K562 (cell line): ENCODE measurements at regions not wholly inside any gene's neighbourhood (a gene's known extent, or its start where the extent isn't known, plus 50 kb on each side); places are given as distances from the start of the nearest gene placed in this dataset.
"Not testable (repeated sequence)": the region's sequence is repeated elsewhere in the genome, so short reads cannot be mapped to it uniquely, and the experiment has no call there.

Experiments
- ATAC-seq: fragments of 200-7000 bp; cut with Tn5 transposase; 3 replicates; pipeline ENCODE4 v1.9.1; 2020; ENCODE audit warnings: moderate library complexity
- BruUV-seq: library from RNA; stranded (reverse); fragments of 400-500 nt; replicated peaks from 2 replicates; lab custom pipeline; 2021; lab: Mats Ljungman, UMichigan
- CTCF ChIA-PET: fragments of 300-600 bp; formaldehyde crosslinking; extraction: SDS; loops from one replicate; lab custom pipeline; 2021; ENCODE audit warnings: low intra/inter-chr PET ratio; lab: Yijun Ruan, JAX
- POLR2A ChIA-PET: fragments of 300-600, 350-650 bp; sonication (Branson Sonifier 250); formaldehyde crosslinking; extraction: SDS; loops from one replicate; lab custom pipeline; 2021; ENCODE audit warnings: antibody characterized with exemption, inconsistent platforms; lab: Yijun Ruan, JAX
- DNase-seq, 4 experiments: peaks; one replicate each; pipeline versions ENCODE4 v3.0.0 to v3.0.0-alpha.2; 2011 to 2018; ENCODE audit warnings: low spot score in 3 of 4, mixed read lengths in 3 of 4; ENCODE audit errors: extremely low read depth in 1 of 4
- FAIRE-seq: peaks from 2 replicates; lab custom pipeline; 2011; peaks lifted over from hg19 to GRCh38; lab: Jason Lieb, UNC
- H2AFZ ChIP-seq: 2 replicates; pipeline ENCODE4 v1.6.0; 2011; ENCODE audit warnings: low read depth, low read length, control low read depth, inconsistent platforms
- H3K27ac ChIP-seq: fragments of 200-600 bp; 3 replicates; pipeline ENCODE4 v1.8.0; 2011; ENCODE audit warnings: low read depth, mild to moderate bottlenecking, control low read depth, inconsistent platforms, low read length, moderate library complexity, mixed read lengths; ENCODE audit errors: extremely low read depth
- H3K27me3 ChIP-seq, 2 experiments: fragments of 300-600 bp in 1 of 2; 2 replicates in 1 of 2; 3 replicates in 1 of 2; pipeline versions ENCODE4 v1.6.0 to v1.8.0; 2011; ENCODE audit warnings: inconsistent platforms in 2 of 2, low read length in 2 of 2, mild to moderate bottlenecking in 1 of 2, mixed read lengths in 1 of 2, moderate library complexity in 1 of 2; ENCODE audit not compliant: control insufficient read depth in 2 of 2, insufficient read depth in 2 of 2
- H3K36me3 ChIP-seq: fragments of 300-600 bp; 3 replicates; pipeline ENCODE4 v1.8.0; 2011; ENCODE audit warnings: mild to moderate bottlenecking, low read length, inconsistent platforms; ENCODE audit not compliant: control insufficient read depth, insufficient read depth
- H3K4me1 ChIP-seq, 2 experiments: fragments of 200-600 bp in 1 of 2; replicated peaks in 1 of 2; 2 replicates in 1 of 2; 3 replicates in 1 of 2; pipeline versions ENCODE4 v1.5.1 to v1.8.0; 2011; ENCODE audit warnings: inconsistent platforms in 2 of 2, low read length in 2 of 2, mild to moderate bottlenecking in 1 of 2, mixed read lengths in 1 of 2, moderate library complexity in 1 of 2; ENCODE audit not compliant: control insufficient read depth in 2 of 2, insufficient read depth in 2 of 2
- H3K4me2 ChIP-seq: 2 replicates; pipeline ENCODE4 v1.6.1; 2011; ENCODE audit warnings: low read length, control low read depth, inconsistent platforms, mixed read lengths; ENCODE audit not compliant: insufficient read depth
- H3K4me3 ChIP-seq: fragments of 200-600 bp; sonication (generic), shearing (Covaris generic); 2 replicates; pipeline ENCODE4 v1.5.1; 2016; ENCODE audit warnings: control low read depth, inconsistent platforms
- H3K79me2 ChIP-seq: fragments of 200-600 bp; 3 replicates; pipeline ENCODE4 v1.8.0; 2011; ENCODE audit warnings: low read length, inconsistent platforms; ENCODE audit not compliant: control insufficient read depth, insufficient read depth
- H3K9ac ChIP-seq, 2 experiments: 2 replicates each; pipeline versions ENCODE4 v1.6.0 to v1.6.1; 2011; ENCODE audit warnings: low read depth in 2 of 2, low read length in 2 of 2, control low read depth in 1 of 2, inconsistent platforms in 1 of 2, mild to moderate bottlenecking in 1 of 2, mixed read lengths in 1 of 2; ENCODE audit not compliant: insufficient read depth in 1 of 2
- H3K9me1 ChIP-seq: one replicate; pipeline ENCODE4 v1.6.0; 2011; ENCODE audit warnings: inconsistent platforms, mild to moderate bottlenecking, low read length, moderate library complexity; ENCODE audit not compliant: control insufficient read depth, insufficient read depth
- H3K9me3 ChIP-seq: replicated peaks from 2 replicates; pipeline ENCODE4 v1.5.1; 2011; ENCODE audit warnings: low read depth, low read length, inconsistent platforms; ENCODE audit not compliant: control insufficient read depth, insufficient read depth
- H4K20me1 ChIP-seq: replicated peaks from 2 replicates; pipeline ENCODE4 v1.6.1; 2011; ENCODE audit warnings: low read length, inconsistent platforms, mixed read lengths; ENCODE audit not compliant: control insufficient read depth, insufficient read depth
- ADNP ChIP-seq: fragments of 200-800 bp; sonication (Bioruptor generic); IDR thresholded peaks from 2 replicates; pipeline ENCODE4 v1.6.1; 2016; ENCODE audit warnings: missing genetic modification characterization, missing compliant biosample characterization
- CCNT2 ChIP-seq: IDR thresholded peaks from 2 replicates; pipeline ENCODE4 v1.6.1; 2011; ENCODE audit warnings: borderline replicate concordance, low read depth, mild to moderate bottlenecking, moderate library complexity, mixed read lengths, low read length; ENCODE audit not compliant: insufficient read length; ENCODE audit errors: extremely low read depth
- GTF2F1 ChIP-seq: IDR thresholded peaks from 2 replicates; pipeline ENCODE4 v1.6.1; 2011; ENCODE audit warnings: low read depth, low read length, improper control_type of control experiment
- HDAC1 ChIP-seq, 2 experiments: fragments of 450-650 bp; IDR thresholded peaks; 2 replicates each; pipeline ENCODE4 v1.6.1; 2016 to 2017; ENCODE audit warnings: inconsistent platforms in 1 of 2, mild to moderate bottlenecking in 1 of 2, moderate library complexity in 1 of 2
- MXI1 ChIP-seq: IDR thresholded peaks from 2 replicates; pipeline ENCODE4 v1.6.1; 2011; ENCODE audit warnings: low read depth, mild to moderate bottlenecking, improper control_type of control experiment, low read length
- POLR3A ChIP-seq: IDR thresholded peaks from 2 replicates; pipeline ENCODE4 v1.6.1; 2011; ENCODE audit warnings: borderline replicate concordance, mild to moderate bottlenecking, moderate library complexity; ENCODE audit not compliant: insufficient read length, insufficient read depth; ENCODE audit errors: extremely low read depth
- WGBS: fragments of 100-300 bp; shearing (Covaris generic); methylation state at CpG from one replicate; pipeline ENCODE4 v1.1.6; 2016; ENCODE audit warnings: low coverage, mixed read lengths; ENCODE audit not compliant: insufficient coverage; ENCODE audit errors: missing lambda C conversion rate; 5-methylcytosine and 5-hydroxymethylcytosine counted together
- in situ Hi-C: fragments of 300-500 bp; cut with MboI; formaldehyde crosslinking; loops from 4 replicates; pipeline ENCODE4 v1.15.0; 2018; ENCODE audit warnings: inconsistent platforms, mixed read lengths
- intact Hi-C: fragments of 100-400 bp; cut with micrococcal nuclease; formaldehyde crosslinking; loops from 2 replicates; pipeline ENCODE4 v1.14.2; 2022
- TF ChIP-seq, protein P1 (sequence below): fragments of 450-650 bp; IDR thresholded peaks from 2 replicates; pipeline ENCODE4 v1.6.1; 2016; ENCODE audit warnings: mild to moderate bottlenecking, moderate library complexity

- TF ChIP-seq, protein P1, sequence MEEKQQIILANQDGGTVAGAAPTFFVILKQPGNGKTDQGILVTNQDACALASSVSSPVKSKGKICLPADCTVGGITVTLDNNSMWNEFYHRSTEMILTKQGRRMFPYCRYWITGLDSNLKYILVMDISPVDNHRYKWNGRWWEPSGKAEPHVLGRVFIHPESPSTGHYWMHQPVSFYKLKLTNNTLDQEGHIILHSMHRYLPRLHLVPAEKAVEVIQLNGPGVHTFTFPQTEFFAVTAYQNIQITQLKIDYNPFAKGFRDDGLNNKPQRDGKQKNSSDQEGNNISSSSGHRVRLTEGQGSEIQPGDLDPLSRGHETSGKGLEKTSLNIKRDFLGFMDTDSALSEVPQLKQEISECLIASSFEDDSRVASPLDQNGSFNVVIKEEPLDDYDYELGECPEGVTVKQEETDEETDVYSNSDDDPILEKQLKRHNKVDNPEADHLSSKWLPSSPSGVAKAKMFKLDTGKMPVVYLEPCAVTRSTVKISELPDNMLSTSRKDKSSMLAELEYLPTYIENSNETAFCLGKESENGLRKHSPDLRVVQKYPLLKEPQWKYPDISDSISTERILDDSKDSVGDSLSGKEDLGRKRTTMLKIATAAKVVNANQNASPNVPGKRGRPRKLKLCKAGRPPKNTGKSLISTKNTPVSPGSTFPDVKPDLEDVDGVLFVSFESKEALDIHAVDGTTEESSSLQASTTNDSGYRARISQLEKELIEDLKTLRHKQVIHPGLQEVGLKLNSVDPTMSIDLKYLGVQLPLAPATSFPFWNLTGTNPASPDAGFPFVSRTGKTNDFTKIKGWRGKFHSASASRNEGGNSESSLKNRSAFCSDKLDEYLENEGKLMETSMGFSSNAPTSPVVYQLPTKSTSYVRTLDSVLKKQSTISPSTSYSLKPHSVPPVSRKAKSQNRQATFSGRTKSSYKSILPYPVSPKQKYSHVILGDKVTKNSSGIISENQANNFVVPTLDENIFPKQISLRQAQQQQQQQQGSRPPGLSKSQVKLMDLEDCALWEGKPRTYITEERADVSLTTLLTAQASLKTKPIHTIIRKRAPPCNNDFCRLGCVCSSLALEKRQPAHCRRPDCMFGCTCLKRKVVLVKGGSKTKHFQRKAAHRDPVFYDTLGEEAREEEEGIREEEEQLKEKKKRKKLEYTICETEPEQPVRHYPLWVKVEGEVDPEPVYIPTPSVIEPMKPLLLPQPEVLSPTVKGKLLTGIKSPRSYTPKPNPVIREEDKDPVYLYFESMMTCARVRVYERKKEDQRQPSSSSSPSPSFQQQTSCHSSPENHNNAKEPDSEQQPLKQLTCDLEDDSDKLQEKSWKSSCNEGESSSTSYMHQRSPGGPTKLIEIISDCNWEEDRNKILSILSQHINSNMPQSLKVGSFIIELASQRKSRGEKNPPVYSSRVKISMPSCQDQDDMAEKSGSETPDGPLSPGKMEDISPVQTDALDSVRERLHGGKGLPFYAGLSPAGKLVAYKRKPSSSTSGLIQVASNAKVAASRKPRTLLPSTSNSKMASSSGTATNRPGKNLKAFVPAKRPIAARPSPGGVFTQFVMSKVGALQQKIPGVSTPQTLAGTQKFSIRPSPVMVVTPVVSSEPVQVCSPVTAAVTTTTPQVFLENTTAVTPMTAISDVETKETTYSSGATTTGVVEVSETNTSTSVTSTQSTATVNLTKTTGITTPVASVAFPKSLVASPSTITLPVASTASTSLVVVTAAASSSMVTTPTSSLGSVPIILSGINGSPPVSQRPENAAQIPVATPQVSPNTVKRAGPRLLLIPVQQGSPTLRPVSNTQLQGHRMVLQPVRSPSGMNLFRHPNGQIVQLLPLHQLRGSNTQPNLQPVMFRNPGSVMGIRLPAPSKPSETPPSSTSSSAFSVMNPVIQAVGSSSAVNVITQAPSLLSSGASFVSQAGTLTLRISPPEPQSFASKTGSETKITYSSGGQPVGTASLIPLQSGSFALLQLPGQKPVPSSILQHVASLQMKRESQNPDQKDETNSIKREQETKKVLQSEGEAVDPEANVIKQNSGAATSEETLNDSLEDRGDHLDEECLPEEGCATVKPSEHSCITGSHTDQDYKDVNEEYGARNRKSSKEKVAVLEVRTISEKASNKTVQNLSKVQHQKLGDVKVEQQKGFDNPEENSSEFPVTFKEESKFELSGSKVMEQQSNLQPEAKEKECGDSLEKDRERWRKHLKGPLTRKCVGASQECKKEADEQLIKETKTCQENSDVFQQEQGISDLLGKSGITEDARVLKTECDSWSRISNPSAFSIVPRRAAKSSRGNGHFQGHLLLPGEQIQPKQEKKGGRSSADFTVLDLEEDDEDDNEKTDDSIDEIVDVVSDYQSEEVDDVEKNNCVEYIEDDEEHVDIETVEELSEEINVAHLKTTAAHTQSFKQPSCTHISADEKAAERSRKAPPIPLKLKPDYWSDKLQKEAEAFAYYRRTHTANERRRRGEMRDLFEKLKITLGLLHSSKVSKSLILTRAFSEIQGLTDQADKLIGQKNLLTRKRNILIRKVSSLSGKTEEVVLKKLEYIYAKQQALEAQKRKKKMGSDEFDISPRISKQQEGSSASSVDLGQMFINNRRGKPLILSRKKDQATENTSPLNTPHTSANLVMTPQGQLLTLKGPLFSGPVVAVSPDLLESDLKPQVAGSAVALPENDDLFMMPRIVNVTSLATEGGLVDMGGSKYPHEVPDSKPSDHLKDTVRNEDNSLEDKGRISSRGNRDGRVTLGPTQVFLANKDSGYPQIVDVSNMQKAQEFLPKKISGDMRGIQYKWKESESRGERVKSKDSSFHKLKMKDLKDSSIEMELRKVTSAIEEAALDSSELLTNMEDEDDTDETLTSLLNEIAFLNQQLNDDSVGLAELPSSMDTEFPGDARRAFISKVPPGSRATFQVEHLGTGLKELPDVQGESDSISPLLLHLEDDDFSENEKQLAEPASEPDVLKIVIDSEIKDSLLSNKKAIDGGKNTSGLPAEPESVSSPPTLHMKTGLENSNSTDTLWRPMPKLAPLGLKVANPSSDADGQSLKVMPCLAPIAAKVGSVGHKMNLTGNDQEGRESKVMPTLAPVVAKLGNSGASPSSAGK = no peak
- TF ChIP-seq HDAC1 (IDR thresholded peaks at IDR 0.05) = no peak
- TF ChIP-seq MXI1 = no peak
- no peak for TF ChIP-seq GTF2F1
- TF ChIP-seq POLR3A = no peak
- no peak for TF ChIP-seq ADNP (tag)
- TF ChIP-seq CCNT2 = no peak
Measured at GRCh38 chrX:89053223-89053622, 306.2 kb downstream of the CPXCR1 start (continued).

DNA sequence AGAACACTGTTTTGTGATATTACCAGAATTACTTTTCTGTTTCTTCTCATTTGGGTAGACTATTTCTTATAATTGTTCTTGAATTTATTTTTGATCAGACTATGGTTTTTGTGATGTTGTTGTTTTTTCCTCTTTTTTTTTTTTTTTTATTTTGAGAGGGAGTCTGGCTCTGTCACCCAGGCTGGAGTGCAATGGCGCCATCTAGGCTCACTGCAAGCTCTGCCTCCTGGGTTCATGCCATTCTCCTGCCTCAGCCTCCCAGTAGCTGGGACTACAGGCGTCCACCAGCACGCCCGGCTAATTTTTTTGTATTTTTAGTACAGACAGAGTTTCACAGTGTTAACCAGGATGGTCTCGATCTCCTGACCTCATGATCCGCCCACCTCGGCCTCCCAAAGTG is 352.6 kb downstream of the CPXCR1 start:
- ATAC-seq, BruUV-seq, FAIRE-seq, H3K4me1 ChIP-seq, H3K27me3 ChIP-seq, H3K9me1 ChIP-seq, H4K20me1 ChIP-seq, in situ Hi-C loops, H3K79me2 ChIP-seq, CTCF ChIA-PET, H2AFZ ChIP-seq, H3K36me3 ChIP-seq, DNase-seq, intact Hi-C loops, POLR2A ChIA-PET, H3K4me2 ChIP-seq, H3K9me3 ChIP-seq, H3K27ac ChIP-seq, H3K4me3 ChIP-seq, H3K9ac ChIP-seq: not testable (repeated sequence)
- WGBS = 0% methylated on average over 3 of the region's 7 CpGs
